Frontal cortex (tissue), 3 donors: ENCODE measurements at regions not wholly inside any gene's neighbourhood (a gene's known extent, or its start where the extent isn't known, plus 50 kb on each side); places are given as distances from the start of the nearest gene placed in this dataset.
"Not testable (repeated sequence)": the region's sequence is repeated elsewhere in the genome, so short reads cannot be mapped to it uniquely, and the experiment has no call there.

ENCODE experiments used
- DNase-seq, 2 donors: peaks; one replicate each; pipeline ENCODE4 v3.0.0; 2012; ENCODE audit warnings: low spot score in 2 of 2
- FAIRE-seq: peaks from 2 replicates; lab custom pipeline; 2012; peaks lifted over from hg19 to GRCh38; lab: Jason Lieb, UNC
- donor health status: control.
- donor health status: control.
- donor health status: control.

DNA sequence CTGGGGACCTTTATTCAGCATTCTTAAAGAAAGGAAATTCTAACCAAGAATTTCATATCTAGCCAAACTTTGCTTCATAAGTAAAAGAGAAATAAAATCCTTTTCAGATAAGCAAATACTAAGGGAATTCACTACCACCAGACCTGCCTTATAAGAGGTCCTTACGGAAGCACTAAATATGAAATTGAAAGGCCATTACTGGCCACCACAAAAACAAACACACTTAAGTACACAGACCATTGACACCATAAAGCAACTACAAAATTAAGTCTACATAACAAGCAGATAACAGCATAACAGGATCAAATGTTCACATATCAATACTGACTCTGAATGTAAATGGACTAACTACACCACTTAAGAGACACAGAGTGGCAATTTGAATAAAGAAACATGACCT is 361.4 kb upstream of the POU5F2 start:
- DNase-seq (no peak), FAIRE-seq (no peak)

DNA sequence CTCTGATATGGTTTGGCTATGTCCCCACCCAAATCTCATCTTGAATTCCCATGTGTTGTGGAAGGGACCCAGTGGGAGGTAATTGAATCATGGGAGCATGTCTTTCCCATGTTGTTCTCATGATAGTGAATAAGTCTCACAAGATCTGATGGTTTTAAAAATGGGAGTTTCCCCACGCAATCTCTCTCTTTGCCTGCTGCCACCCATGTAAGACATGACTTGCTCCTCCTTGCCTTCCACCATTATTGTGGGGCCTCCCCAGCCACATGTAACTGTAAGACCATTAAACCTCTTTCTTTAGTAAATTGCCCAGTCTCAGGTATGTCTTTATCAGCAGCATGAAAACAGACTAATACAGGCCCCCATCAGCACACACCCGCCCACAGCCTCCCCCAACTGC is 356.0 kb upstream of the POU5F2 start:
- DNase-seq, FAIRE-seq: not testable (repeated sequence)

GRCh38 chr5:94094793-94095441 is 353.5 kb upstream of the POU5F2 start:
- no peak for FAIRE-seq
- DNase-seq = no peak

DNA sequence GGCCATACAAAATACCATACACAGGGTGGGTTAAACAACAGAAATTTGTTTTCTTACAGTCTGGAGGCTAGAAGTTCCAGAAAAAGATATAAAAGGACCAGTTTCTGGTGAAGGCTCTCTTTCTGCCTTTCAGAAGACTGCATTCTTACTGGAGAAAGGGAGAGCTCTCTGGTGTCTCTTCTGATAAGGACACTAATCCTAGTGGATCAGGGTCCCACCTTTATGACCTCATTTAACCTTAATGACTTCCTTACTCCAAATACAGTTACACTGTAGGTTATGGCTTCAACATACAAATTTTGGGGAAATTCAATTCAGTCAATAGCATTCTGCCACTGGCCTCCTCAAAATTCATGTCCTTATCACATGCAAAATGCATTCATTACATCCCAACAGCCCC is 351.9 kb upstream of the POU5F2 start:
- FAIRE-seq (no peak), DNase-seq (no peak)

- DNase-seq, FAIRE-seq: not testable (repeated sequence)
These were observed 345.2 kb upstream of the POU5F2 start for GRCh38 chr5:94086635-94087034.

DNA sequence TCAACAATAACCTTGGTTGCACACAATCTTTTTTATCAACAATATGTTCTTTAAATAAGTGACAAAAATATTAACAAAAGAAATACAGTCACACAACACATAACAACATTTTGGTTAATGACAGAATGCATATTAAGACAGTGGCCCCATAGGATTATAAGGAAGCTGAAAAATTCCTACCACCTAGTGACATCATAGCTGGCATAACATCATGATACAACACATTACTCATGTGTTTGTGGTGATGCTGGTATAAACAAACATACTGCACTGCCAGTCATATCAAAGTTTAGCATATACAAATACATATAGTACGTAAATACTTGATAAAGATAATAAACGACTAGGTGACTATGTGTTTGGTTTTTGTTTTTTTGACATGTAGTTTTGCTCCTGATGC is 344.8 kb upstream of the POU5F2 start:
- no peak for DNase-seq
- no peak for FAIRE-seq

- DNase-seq (no peak), FAIRE-seq (no peak)
These were observed 341.0 kb upstream of the POU5F2 start for GRCh38 chr5:94082405-94082804.

- FAIRE-seq (no peak), DNase-seq (no peak)
These were observed 339.7 kb upstream of the POU5F2 start for GRCh38 chr5:94081088-94081487.

DNA sequence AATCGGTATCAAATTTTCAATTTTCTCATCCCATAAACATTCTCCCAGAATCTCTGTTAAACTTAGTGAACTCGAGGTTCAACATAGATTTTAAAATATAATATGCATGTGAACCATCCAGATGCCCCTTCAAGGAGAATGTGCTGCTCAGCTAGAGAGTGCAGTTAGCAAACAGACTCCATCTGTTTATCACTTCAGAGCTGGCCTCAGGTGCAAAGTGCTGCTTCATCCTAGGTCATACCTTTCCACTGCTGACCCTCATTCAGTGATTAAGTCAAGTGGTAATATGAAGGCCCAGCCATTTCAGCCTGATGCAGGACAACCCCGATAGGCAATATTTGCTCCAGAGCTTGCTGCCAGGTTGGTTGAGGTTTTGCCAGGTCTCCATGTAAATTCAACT is 339.0 kb upstream of the POU5F2 start:
- FAIRE-seq (no peak), DNase-seq (no peak)

DNA sequence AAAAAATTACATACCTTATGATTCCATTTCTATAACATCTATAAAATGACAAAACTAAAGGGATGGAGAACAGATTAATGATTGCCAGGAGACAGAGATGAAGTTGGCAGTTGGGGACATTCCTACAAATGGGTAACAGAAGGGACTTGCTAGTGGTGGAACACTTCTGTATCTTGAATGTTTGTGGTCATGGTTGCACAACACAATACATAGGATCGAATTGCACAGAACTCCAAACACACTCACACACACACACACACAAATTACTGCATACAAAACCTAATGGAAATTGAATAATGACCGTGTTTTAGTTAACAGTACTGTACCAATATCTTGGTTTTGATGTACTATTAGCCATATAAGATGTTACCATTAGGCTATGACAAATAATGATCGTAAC is 330.7 kb upstream of the POU5F2 start:
- FAIRE-seq (no peak), DNase-seq (no peak)

- FAIRE-seq (no peak), DNase-seq (no peak)
These were observed 325.2 kb upstream of the POU5F2 start for GRCh38 chr5:94066437-94067207.

DNA sequence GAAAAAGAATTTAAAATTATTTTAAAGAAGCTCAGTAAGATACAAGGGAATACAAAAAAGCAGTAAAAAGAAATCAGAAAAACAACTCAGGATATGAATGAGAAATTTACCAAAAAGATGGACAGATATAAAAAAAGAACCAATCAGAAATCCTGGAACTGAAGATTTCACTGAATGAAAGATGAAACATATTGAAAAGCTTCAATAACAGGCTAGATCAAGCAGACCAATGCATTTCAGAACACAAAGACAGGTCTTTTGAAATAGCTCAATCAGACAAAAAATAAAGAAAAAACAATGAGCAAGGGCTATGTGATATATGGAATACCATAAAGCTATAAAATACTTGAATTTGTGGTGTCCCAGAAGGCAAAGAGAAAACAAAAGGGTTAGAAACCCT is 322.6 kb upstream of the POU5F2 start:
- DNase-seq = no peak
- FAIRE-seq = no peak

- no peak for DNase-seq
- FAIRE-seq = no peak
These were observed 316.3 kb upstream of the POU5F2 start for GRCh38 chr5:94057655-94058054.

GRCh38 chr5:94057217-94057616 is 315.8 kb upstream of the POU5F2 start:
- FAIRE-seq = no peak
- no peak for DNase-seq

GRCh38 chr5:94049307-94049922 is 308.0 kb upstream of the POU5F2 start:
- FAIRE-seq = not testable (repeated sequence)

DNA sequence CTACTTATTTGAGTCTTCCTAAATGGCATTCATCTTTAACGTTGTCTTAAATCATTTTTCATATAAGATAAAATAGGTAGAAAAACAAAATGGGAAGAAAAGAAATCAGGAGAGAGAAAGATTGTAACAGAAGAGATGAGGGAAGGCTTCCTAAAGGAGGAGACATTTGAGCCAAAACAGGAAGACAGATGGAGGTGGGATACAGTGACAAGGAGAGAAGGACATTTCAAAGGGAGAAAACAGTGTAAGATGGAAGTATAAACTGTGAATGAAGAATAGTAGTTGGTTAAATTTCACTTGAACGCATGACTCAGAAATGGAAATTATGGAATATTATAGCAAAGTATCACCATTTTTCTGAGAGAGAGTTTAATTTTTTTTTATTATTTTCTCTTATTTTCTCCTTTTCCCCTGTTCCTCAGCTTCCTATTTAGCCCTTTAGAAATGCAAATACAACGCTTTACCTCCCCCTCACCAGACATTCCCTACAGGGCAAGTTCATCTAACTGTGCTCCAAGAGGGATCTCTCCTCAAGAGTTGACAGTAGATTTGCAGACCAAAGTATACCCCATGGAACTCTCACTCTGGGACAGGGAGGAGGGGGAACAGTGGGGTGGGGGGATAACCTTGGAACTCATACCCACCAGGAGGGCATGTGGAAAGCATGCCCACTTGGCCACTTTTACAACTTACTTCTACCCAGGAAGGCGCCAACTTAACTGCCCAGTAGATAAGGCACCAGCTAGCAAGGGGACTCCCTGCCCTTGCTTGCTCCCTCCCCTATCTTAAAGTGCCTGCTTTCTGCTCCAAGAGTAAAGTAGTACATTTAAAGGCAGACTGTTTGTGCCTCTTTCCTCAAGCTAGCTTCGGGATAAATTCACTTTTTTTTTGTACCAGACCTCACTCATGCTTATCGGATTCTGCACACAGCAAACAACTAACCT is 304.7 kb upstream of the POU5F2 start:
- DNase-seq (no peak), FAIRE-seq (no peak)

More at GRCh38 chr5:94049307-94049922, 308.0 kb upstream of the POU5F2 start:
- not testable (repeated sequence) for DNase-seq

- no peak for DNase-seq
- FAIRE-seq = no peak
These were observed 301.9 kb upstream of the POU5F2 start for GRCh38 chr5:94043311-94043710.

- FAIRE-seq (no peak), DNase-seq (no peak)
These were observed 299.3 kb upstream of the POU5F2 start for GRCh38 chr5:94040591-94041148.

GRCh38 chr5:94039101-94039500 is 297.7 kb upstream of the POU5F2 start:
- DNase-seq (no peak), FAIRE-seq (no peak)

GRCh38 chr5:94031631-94032030 is 290.2 kb upstream of the POU5F2 start:
- FAIRE-seq (no peak), DNase-seq (no peak)
